Natural killer cell treated with Interleukin-12 subunit alpha and Interleukin-12 subunit beta and Interleukin-15 and Interleukin-18, amount 100 ng/mL, for 72 hours (primary cell): ENCODE measurements at regions not wholly inside any gene's neighbourhood (a gene's known extent, or its start where the extent isn't known, plus 50 kb on each side); places are given as distances from the start of the nearest gene placed in this dataset.

Experiments used
- ATAC-seq, 2 donors: fragments of 150-1000 bp; cut with Tn5 transposase in 1 of 2; sonication (Bioruptor Pico), chemical (Tn5 transposase) in 1 of 2; 2 replicates each; pipeline ENCODE4 v1.10.0; 2021
- DNase-seq: peaks from one replicate; pipeline ENCODE4 v3.0.0; 2022; ENCODE audit warnings: low spot score
- H3K27ac Mint-ChIP-seq, 2 donors: 1 replicate in 1 of 2; 2 replicates in 1 of 2; pipeline ENCODE4 v1.8.0; 2022; ENCODE audit warnings: mixed read lengths in 2 of 2, mild to moderate bottlenecking in 1 of 2, moderate library complexity in 1 of 2
- H3K27me3 Mint-ChIP-seq, 2 donors: 1 replicate in 1 of 2; 2 replicates in 1 of 2; pipeline ENCODE4 v1.8.0; 2022; ENCODE audit warnings: mixed read lengths in 2 of 2
- H3K36me3 Mint-ChIP-seq: one replicate; pipeline ENCODE4 v1.8.0; 2022; ENCODE audit warnings: mixed read lengths
- H3K4me1 Mint-ChIP-seq, 2 donors: 1 replicate in 1 of 2; 2 replicates in 1 of 2; pipeline ENCODE4 v1.8.0; 2022; ENCODE audit warnings: low read depth in 2 of 2, mixed read lengths in 2 of 2, mild to moderate bottlenecking in 1 of 2
- H3K4me3 Mint-ChIP-seq: one replicate; pipeline ENCODE4 v1.8.0; 2022; ENCODE audit warnings: mixed read lengths
- H3K9me3 Mint-ChIP-seq: 2 replicates; pipeline ENCODE4 v1.8.0; 2022; ENCODE audit warnings: mixed read lengths

DNA sequence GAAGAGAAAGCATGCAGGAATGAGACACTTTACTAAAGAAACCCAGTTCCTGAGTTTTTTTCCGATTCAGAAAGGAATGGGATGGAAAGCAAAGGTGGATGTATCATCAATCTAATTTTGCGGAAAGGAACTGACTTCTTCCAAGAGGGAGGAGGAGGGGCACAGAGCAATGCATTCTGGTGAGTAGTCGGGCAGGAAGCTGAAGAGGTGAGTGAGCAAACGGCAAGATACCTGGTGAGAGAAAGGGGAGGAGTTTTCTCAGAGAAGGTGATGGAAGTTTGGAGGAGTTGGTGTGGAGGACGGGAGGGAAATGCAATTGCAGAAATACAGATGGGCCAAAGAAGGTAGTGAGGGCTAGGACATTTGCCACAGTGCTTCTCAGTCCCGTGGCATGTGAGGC lies 713.2 kb downstream of the KCNJ2 start:
- no peaks in the 10 kb centered on the region for H3K4me1 Mint-ChIP-seq
- peaks cover 26% of the 10 kb centered on the region for H3K9me3 Mint-ChIP-seq
- no peak overlapping the region for H3K4me3 Mint-ChIP-seq
- no peaks in the 10 kb centered on the region for H3K27me3 Mint-ChIP-seq
- H3K36me3 Mint-ChIP-seq = peaks cover 6% of the 10 kb centered on the region
- H3K27ac Mint-ChIP-seq = no peak overlapping the region
- ATAC-seq (no peak), DNase-seq (no peak)

DNA sequence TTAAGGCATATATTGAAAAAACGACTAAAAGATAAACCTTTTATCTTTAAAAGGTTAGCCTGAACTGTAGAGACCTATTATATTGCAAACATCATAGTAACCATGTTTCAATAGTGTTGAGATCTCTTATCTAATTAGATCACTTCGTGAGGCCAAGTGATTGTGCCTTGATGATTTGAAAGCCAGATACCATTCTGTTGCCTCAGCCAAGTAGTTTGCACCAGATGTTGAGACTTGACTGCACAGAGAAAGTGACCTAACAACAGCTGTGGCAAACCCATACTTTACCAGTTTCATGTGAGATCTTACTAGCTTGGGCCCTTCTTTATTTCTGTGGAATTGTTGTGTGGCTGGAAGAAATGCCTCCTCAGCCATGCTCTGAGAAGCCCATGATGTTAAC lies 717.3 kb downstream of the KCNJ2 start:
- H3K4me1 Mint-ChIP-seq = no peaks in the 10 kb centered on the region
- ATAC-seq (no peak), DNase-seq (no peak)
- H3K9me3 Mint-ChIP-seq = peaks cover 18% of the 10 kb centered on the region
- no peaks in the 10 kb centered on the region for H3K27me3 Mint-ChIP-seq
- H3K4me3 Mint-ChIP-seq = no peak overlapping the region
- peaks cover 6% of the 10 kb centered on the region for H3K36me3 Mint-ChIP-seq
- H3K27ac Mint-ChIP-seq = no peak overlapping the region

DNA sequence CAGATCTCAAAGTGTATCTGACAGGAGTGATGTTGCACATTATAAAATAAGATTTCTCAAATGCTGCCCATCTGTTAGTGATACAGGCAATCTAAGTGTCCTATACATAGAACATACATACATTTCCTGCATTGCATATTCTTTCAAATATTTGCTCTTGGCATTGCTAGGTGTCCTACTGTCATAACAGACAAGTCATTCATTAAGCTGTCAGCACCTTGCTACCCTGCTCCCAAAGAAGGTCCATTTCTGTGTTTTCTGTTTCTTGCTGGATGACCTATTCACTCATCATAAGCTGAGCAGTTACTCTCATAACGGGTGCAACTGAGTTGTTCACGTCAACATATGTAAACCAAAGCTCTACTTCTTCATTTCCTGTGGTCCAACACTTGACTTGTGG lies 719.0 kb downstream of the KCNJ2 start:
- Mint-ChIP-seq H3K4me3 (no peak overlapping the region), H3K36me3 (peaks cover 2% of the 10 kb centered on the region), H3K9me3 (peaks cover 10% of the 10 kb centered on the region), H3K4me1 (no peaks in the 10 kb centered on the region), H3K27me3 (no peaks in the 10 kb centered on the region), H3K27ac (no peak overlapping the region)
- DNase-seq (no peak), ATAC-seq (no peak)

DNA sequence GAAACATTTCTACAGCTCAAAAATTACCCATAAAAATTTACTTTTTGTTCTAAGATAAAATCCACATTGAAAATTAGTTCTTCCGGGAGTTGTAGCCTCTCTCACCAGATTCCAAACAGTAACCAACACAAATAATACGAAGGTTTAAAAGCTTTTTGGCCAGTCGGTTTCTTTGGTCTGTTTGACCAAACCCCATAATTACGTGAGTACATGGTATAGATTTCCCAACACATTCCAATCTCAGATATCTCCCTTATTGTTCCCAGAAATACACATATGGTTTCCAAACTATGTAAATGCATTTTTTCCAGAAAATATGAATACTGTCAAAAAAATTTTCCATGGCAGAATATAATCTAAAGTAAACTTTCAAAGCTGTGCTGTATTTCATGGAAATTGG lies 722.0 kb downstream of the KCNJ2 start:
- peaks cover 4% of the 10 kb centered on the region for H3K36me3 Mint-ChIP-seq
- peaks cover 7% of the 10 kb centered on the region for H3K9me3 Mint-ChIP-seq
- H3K27me3 Mint-ChIP-seq = no peaks in the 10 kb centered on the region
- H3K4me3 Mint-ChIP-seq = no peak overlapping the region
- no peak overlapping the region for H3K27ac Mint-ChIP-seq
- ATAC-seq (no peak), DNase-seq (no peak)
- no peaks in the 10 kb centered on the region for H3K4me1 Mint-ChIP-seq

DNA sequence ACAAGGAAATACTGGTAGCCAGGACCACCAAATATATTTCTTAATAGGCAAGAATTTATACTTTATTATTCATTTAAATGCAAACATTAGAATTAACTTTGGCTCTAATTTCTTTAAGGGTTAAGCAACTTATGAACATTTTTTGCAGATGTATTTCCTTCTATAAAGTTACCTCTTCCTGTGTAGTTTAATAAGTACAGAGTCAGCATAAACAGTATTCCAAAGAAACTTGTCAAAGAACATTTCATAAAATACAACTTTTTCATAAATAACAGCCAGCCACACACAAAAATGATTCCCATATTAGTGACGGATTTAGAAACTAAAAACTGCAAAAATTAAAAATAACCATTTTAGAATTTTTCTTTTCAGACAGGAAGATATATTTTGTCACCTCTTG lies 723.2 kb downstream of the KCNJ2 start:
- Mint-ChIP-seq H3K4me3 (no peak overlapping the region), H3K27ac (no peak overlapping the region), H3K4me1 (no peaks in the 10 kb centered on the region), H3K9me3 (peaks cover 7% of the 10 kb centered on the region), H3K36me3 (peaks cover 4% of the 10 kb centered on the region), H3K27me3 (no peaks in the 10 kb centered on the region)
- no peak for ATAC-seq
- no peak for DNase-seq

DNA sequence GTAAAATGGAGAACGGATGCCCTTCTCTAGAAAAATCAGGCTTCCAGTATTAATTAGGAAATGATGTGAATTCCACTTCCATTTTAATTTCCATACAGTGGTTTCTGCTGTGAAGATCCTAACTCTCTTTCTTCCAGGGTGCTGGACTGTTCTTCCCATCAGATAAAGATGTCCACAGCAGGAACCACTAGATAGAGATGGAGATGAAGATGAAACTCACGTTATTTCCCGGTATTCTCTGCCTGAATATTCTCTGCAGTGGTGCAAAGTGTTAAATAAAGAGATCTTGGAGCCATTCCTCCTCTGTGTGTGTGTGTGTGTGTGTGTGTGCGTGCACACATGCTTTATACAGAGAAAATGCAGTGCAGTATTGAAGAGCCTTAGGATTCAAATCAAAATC lies 727.5 kb downstream of the KCNJ2 start:
- Mint-ChIP-seq H3K27me3 (no peaks in the 10 kb centered on the region), H3K4me1 (no peaks in the 10 kb centered on the region), H3K4me3 (no peak overlapping the region), H3K36me3 (peaks cover 4% of the 10 kb centered on the region), H3K27ac (no peak overlapping the region), H3K9me3 (peaks cover 15% of the 10 kb centered on the region)
- DNase-seq (no peak), ATAC-seq (no peak)

DNA sequence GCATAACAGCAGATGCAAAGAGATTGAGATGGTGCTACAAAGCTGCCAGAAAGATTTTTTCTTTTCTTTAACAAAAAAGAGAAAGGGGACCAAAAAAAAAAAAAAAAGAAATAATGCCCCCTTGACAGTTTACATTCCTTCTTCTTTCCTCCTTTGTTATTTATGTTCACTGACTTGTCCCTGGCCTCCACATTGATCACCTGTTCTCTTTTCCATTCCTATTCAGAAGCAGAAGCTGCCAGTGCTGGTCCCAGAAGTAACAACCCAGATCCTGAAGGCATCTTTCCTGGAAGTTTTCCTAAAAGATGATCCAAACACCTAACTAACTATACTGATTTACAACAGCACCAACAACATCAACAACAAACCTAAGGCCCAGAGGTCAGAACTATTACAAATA lies 728.1 kb downstream of the KCNJ2 start:
- Mint-ChIP-seq H3K27ac (no peak overlapping the region), H3K4me3 (no peak overlapping the region), H3K27me3 (no peaks in the 10 kb centered on the region), H3K9me3 (peaks cover 16% of the 10 kb centered on the region), H3K36me3 (peaks cover 4% of the 10 kb centered on the region), H3K4me1 (no peaks in the 10 kb centered on the region)
- no peak for DNase-seq
- ATAC-seq = no peak

DNA sequence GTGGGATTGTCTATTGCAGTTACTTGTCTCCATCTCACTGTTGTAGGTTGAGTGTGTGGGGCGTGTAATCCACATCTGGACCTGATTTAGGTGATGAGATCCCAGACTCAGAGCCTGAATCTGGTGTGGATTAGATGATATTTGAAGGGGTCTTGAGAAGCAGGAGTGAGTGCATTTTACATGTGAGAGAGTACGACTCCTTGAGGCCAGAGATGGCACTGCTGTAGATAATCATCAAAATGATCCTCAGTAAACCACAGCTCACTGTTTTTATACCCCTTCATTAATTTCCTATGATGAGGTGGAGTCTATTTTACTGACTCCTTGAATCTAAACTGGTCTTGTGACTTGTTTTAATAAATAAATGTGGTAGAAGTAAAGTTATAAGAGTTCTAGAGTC lies 732.5 kb downstream of the KCNJ2 start:
- Mint-ChIP-seq H3K9me3 (peaks cover 16% of the 10 kb centered on the region), H3K36me3 (no peaks in the 10 kb centered on the region), H3K4me1 (no peaks in the 10 kb centered on the region), H3K4me3 (no peak overlapping the region), H3K27ac (no peak overlapping the region), H3K27me3 (no peaks in the 10 kb centered on the region)
- no peak for DNase-seq
- ATAC-seq = no peak

DNA sequence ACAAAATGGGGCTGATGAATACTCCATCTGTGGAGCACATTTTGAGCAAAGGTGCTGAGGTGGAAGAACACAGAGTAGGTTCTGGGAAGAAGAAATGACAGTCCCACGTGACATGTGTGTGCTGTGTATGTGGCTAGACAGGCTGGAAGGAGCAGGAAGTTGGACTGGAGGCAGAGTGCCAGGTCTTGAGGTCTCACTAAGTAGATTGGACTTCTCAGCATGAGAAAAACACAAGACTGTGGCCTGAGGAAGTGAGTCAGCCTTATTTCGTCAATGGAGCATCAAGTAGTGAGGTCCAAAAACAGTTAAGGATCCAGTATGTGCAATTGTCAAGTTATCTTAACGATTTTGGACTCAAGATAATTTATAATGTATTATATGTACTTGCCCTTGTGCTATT lies 736.5 kb downstream of the KCNJ2 start:
- peaks cover 15% of the 10 kb centered on the region for H3K9me3 Mint-ChIP-seq
- DNase-seq = no peak
- no peak overlapping the region for H3K27ac Mint-ChIP-seq
- no peaks in the 10 kb centered on the region for H3K4me1 Mint-ChIP-seq
- no peak overlapping the region for H3K4me3 Mint-ChIP-seq
- no peak for ATAC-seq
- no peaks in the 10 kb centered on the region for H3K36me3 Mint-ChIP-seq
- no peaks in the 10 kb centered on the region for H3K27me3 Mint-ChIP-seq

DNA sequence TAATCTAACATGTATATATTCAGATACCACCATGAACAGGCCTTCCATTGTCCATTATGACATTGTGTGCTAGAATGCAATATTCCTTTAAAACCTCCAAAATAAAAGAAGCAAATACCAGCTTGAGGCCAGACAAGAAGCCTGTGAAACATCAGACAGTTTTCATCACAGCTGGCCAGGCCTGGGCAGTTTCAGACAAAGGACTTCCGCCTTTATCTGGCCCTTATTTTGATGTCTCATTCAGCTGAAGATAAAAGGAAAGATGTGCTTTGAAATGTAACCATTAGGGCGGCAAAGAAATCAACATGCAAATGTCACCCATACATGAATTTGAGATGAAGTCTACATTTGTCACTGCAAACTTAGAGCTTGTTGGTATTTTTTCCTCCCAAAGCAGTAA lies 737.5 kb downstream of the KCNJ2 start:
- Mint-ChIP-seq H3K4me1 (no peaks in the 10 kb centered on the region), H3K36me3 (no peaks in the 10 kb centered on the region)

DNA sequence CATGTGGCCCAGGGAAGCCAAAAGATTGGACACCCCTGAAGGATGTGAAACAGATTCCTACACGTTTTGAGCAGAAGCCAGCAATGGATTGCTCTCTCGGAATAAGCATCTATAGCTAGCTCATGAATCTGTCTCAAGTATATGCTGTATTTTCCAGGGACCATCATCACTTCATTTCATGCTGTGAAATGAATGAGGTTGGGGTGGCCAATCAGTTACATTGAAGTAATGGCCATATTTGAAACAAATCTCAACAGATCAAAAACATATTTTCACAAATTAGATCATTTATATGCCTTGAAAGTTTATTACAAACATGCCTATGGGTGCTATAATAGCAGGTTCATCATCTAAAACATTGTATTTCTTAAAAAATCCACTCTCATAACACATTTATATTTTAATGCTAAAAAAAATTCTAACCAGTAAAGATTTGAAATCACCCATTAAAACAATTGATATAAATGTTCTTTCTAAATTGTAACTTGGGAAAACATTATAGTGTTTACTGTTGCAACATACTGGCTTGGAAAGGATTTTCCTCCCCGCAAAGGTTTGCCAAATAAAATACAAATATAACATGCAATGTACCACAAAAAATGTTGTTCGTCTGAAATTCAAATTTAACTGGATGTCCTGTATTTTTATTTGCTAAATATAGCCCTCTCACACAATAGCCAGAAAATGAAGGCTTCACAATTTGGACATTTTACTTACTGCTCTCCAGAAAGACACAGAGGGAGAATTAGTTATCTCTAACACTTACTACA lies 743.6 kb downstream of the KCNJ2 start:
- no peak for DNase-seq
- no peak overlapping the region for H3K27ac Mint-ChIP-seq
- peaks cover 14% of the 10 kb centered on the region for H3K9me3 Mint-ChIP-seq
- ATAC-seq = no peak
- peaks cover 5% of the 10 kb centered on the region for H3K36me3 Mint-ChIP-seq
- no peaks in the 10 kb centered on the region for H3K27me3 Mint-ChIP-seq
- H3K4me1 Mint-ChIP-seq = no peaks in the 10 kb centered on the region
- H3K4me3 Mint-ChIP-seq = no peak overlapping the region

More for the DNA sequence above, 737.5 kb downstream of the KCNJ2 start:
- DNase-seq = no peak
- ATAC-seq = no peak
- H3K27ac Mint-ChIP-seq = no peak overlapping the region
- H3K4me3 Mint-ChIP-seq = no peak overlapping the region
- no peaks in the 10 kb centered on the region for H3K27me3 Mint-ChIP-seq
- H3K9me3 Mint-ChIP-seq = peaks cover 10% of the 10 kb centered on the region

DNA sequence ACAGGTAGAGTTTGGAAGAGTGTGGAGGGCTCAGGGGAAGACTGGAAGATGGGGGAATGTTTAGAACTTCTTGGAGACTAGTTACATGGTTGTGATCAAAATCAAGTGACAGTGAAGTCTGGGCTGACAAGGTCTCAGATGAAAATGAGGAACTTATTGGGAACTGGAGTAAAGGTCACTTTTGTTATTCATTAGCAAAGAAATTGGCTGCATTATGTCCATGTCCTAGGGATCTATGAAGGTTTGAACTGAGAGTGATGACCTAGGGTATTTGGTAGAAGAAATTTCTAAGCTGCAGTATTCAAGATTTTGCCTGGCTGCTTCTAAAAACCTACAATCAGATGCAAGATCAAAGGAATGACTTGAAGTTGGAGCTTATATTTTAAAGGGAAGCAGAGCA lies 747.1 kb downstream of the KCNJ2 start:
- peaks cover 9% of the 10 kb centered on the region for H3K36me3 Mint-ChIP-seq
- H3K27ac Mint-ChIP-seq = no peak overlapping the region
- no peaks in the 10 kb centered on the region for H3K4me1 Mint-ChIP-seq
- peaks cover 11% of the 10 kb centered on the region for H3K9me3 Mint-ChIP-seq
- H3K27me3 Mint-ChIP-seq = no peaks in the 10 kb centered on the region
- no peak for DNase-seq
- no peak overlapping the region for H3K4me3 Mint-ChIP-seq
- ATAC-seq = no peak

DNA sequence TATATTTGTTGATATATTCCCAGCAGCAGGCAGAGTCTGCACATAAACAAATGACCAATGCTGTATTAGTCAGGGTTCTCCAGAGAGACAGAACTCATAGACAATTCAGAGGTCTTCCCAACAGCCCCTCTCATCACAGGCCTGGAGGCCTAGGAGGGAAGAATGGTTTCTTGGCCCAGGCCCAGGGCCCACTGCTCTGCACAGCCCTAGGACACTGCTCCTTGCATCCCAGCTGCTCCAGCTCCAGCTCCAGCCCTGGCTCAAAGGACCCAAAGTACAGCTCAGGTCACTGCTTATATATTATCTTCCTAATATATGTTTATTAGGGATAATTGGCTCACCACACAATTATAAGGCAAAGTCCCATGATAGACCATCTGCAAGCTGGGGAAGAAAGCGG lies 749.9 kb downstream of the KCNJ2 start:
- Mint-ChIP-seq H3K27me3 (no peaks in the 10 kb centered on the region), H3K27ac (no peak overlapping the region), H3K9me3 (peaks cover 14% of the 10 kb centered on the region), H3K4me3 (no peak overlapping the region), H3K36me3 (peaks cover 12% of the 10 kb centered on the region), H3K4me1 (no peaks in the 10 kb centered on the region)
- DNase-seq (no peak), ATAC-seq (no peak)

DNA sequence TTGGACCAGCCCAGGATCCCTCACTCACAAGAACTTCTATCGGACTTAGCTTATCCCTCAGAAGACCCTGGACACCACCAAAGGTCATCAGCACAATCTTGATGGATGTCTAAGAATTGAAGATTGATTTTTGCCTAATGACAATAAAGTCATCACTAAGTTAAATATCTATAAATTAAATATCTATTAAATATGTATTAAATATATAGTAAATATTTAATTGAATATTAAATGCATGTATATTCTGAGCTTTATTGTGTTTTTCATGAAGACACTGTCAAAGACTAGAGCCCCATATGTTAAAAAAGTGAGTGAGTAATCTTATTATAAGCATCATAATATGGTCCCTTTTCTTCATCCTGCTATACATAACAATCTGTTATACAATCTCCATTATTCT lies 751.1 kb downstream of the KCNJ2 start:
- Mint-ChIP-seq H3K27ac (no peak overlapping the region), H3K4me3 (no peak overlapping the region), H3K4me1 (no peaks in the 10 kb centered on the region), H3K36me3 (peaks cover 13% of the 10 kb centered on the region), H3K9me3 (peaks cover 19% of the 10 kb centered on the region), H3K27me3 (no peaks in the 10 kb centered on the region)
- no peak for DNase-seq
- no peak for ATAC-seq

DNA sequence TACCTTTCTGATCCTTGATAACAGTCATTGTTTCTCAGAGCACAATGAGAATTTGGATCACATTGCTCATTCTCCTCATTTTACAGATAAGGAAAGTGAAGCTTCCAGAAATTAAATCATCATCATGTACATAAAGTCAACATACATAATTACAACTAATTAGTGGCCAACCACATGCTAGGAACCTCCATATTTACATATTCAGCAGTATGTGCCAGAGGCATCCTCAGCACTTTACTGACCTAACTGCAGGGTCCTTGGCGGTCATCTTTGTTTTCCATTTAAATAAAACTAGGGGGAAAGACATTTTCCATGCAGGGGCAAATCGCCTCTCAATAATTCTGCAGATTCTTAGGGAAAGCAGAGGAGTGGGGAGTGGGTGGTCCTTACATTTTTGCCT lies 752.9 kb downstream of the KCNJ2 start:
- no peaks in the 10 kb centered on the region for H3K4me1 Mint-ChIP-seq
- H3K27me3 Mint-ChIP-seq = no peaks in the 10 kb centered on the region
- DNase-seq (no peak), ATAC-seq (no peak)
- H3K27ac Mint-ChIP-seq = no peak overlapping the region
- no peak overlapping the region for H3K4me3 Mint-ChIP-seq
- H3K36me3 Mint-ChIP-seq = peaks cover 8% of the 10 kb centered on the region
- H3K9me3 Mint-ChIP-seq = peaks cover 11% of the 10 kb centered on the region
